ENCODE measurements at regions not wholly inside any gene's neighbourhood (a gene's known extent, or its start where the extent isn't known, plus 50 kb on each side); places are given as distances from the start of the nearest gene placed in this dataset.

DNA sequence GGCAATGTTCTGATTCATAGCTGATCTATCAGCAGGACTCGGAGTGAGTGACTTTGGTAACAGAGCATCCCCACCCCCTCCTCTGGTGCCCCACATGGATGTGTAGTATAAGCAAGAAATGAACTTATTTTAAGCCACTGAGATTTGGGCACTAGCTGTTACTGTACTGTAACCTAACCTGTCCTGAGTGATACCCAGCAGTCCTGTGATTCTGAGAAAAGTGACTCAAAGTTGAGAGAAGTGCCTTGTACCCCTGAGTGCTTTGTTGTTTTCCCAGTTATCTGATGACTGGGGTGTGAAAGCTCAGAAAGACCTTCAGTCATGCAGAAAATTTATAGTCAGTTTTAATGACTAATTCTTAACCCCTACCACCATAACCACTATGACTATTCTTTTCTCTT is 439.9 kb upstream of the RBMS3 start:
- Histone ChIP-seq H3K27me3 (ENCODE audit: control insufficient read depth, insufficient read depth, low read length) (peaks cover 2% of the 10 kb centered on the region), H3K4me1 (ENCODE audit: control insufficient read depth, extremely low read depth, insufficient read depth, low read length) (no peaks in the 10 kb centered on the region), H2AFZ (ENCODE audit: low read length) (no peak overlapping the region), H3K27ac (ENCODE audit: insufficient read depth, low read length) (no peak overlapping the region), H4K20me1 (ENCODE audit: control insufficient read depth, extremely low read depth, insufficient read depth, low read length) (no peaks in the 10 kb centered on the region), H3K9ac (ENCODE audit: insufficient read depth, low read length) (no peak overlapping the region), H3K36me3 (ENCODE audit: control insufficient read depth, insufficient read depth, low read length) (no peaks in the 10 kb centered on the region), H3K79me2 (ENCODE audit: control insufficient read depth, insufficient read depth, low read length) (no peaks in the 10 kb centered on the region), H3K4me3 (replicated peaks in 1 of 4; ENCODE audit: control extremely low read depth in 1 of 4, insufficient read depth in 1 of 4, low read depth in 3 of 4, low read length in 4 of 4) (no peak overlapping the region), H3K4me2 (ENCODE audit: extremely low read depth, insufficient read depth, low read length) (no peak overlapping the region), H3K9me3 (ENCODE audit: control insufficient read depth, insufficient read depth, low read depth, low read length) (no peaks in the 10 kb centered on the region)
- peak in 1 of 2 donors; percentile 50 for DNase-seq (ENCODE audit: low read depth in 2 of 2)
- TF ChIP-seq EZH2 (IDR thresholded peaks at IDR 0.05; ENCODE audit: low read length, missing control alignments), result no peak
- TF ChIP-seq, protein P1, sequence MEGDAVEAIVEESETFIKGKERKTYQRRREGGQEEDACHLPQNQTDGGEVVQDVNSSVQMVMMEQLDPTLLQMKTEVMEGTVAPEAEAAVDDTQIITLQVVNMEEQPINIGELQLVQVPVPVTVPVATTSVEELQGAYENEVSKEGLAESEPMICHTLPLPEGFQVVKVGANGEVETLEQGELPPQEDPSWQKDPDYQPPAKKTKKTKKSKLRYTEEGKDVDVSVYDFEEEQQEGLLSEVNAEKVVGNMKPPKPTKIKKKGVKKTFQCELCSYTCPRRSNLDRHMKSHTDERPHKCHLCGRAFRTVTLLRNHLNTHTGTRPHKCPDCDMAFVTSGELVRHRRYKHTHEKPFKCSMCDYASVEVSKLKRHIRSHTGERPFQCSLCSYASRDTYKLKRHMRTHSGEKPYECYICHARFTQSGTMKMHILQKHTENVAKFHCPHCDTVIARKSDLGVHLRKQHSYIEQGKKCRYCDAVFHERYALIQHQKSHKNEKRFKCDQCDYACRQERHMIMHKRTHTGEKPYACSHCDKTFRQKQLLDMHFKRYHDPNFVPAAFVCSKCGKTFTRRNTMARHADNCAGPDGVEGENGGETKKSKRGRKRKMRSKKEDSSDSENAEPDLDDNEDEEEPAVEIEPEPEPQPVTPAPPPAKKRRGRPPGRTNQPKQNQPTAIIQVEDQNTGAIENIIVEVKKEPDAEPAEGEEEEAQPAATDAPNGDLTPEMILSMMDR (conservative IDR thresholded peaks at IDR 0.05 in 1 of 2, IDR thresholded peaks at IDR 0.05 in 1 of 2; ENCODE audit: low read depth in 1 of 2, low read length in 2 of 2), result no peak

DNA sequence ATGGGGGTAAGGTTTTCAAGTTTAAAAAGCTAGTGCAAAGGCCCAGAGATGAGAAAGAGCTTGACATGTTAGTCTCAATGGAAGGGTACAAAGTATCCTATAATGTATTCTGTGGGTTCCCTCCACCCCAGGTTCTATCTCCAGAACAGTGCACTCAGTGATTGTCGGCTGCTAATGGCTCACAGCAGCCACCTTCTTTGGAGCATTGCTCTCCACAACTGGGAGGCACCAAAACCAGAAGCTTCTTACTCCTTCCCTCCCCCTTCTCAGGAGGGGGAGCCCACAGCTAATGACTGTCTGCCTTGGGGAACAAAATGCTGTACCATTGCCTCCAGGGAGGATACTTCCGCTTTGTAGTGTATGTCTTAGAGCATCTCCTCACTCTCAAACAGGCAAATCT is 439.4 kb upstream of the RBMS3 start:
- Histone ChIP-seq H3K27me3 (ENCODE audit: control insufficient read depth, insufficient read depth, low read length) (no peaks in the 10 kb centered on the region), H3K4me3 (replicated peaks in 1 of 4; ENCODE audit: control extremely low read depth in 1 of 4, insufficient read depth in 1 of 4, low read depth in 3 of 4, low read length in 4 of 4) (no peak overlapping the region), H3K27ac (ENCODE audit: insufficient read depth, low read length) (no peak overlapping the region), H3K4me2 (ENCODE audit: extremely low read depth, insufficient read depth, low read length) (no peak overlapping the region), H4K20me1 (ENCODE audit: control insufficient read depth, extremely low read depth, insufficient read depth, low read length) (no peaks in the 10 kb centered on the region), H3K4me1 (ENCODE audit: control insufficient read depth, extremely low read depth, insufficient read depth, low read length) (no peaks in the 10 kb centered on the region), H2AFZ (ENCODE audit: low read length) (no peak overlapping the region), H3K9ac (ENCODE audit: insufficient read depth, low read length) (no peak overlapping the region), H3K9me3 (ENCODE audit: control insufficient read depth, insufficient read depth, low read depth, low read length) (no peaks in the 10 kb centered on the region), H3K79me2 (ENCODE audit: control insufficient read depth, insufficient read depth, low read length) (no peaks in the 10 kb centered on the region), H3K36me3 (ENCODE audit: control insufficient read depth, insufficient read depth, low read length) (no peaks in the 10 kb centered on the region)
- TF ChIP-seq EZH2 (IDR thresholded peaks at IDR 0.05; ENCODE audit: low read length, missing control alignments), result no peak
- TF ChIP-seq, protein P1 (conservative IDR thresholded peaks at IDR 0.05 in 1 of 2, IDR thresholded peaks at IDR 0.05 in 1 of 2; ENCODE audit: low read depth in 1 of 2, low read length in 2 of 2), result no peak
- no peak for DNase-seq (ENCODE audit: low read depth in 2 of 2)

DNA sequence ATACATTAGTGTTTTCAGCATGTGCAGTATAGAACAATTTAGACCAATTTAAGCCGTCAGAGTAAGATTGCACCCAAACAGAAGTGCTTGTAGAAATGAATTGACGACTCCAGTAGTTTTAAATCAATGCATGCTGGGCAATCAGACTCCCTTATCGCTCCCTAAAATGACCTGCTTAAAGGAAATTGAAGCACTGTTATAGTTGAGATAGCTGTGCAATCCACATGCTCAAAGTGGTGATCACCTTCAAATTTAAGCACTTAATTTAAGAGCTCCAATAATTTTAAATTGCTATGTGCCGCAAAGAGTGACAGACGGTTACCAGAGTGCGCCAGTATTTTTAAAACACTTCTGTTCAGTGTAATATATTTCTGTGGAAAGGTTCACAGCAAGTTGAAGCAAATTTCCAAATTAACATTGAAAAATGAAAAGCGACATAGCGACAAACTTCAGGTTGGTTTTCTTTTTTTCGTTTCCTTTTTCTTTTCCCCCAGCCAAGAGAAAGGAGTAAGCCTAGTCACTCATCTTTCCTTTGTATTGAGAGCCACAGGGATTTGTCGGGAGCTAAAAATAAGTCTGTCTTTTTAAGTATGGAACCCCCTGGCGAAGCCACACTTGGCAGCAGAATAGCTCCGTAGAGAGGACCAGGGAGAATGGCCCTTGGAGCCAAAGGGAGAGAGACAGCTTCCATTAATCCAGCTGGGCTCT is 436.4 kb upstream of the RBMS3 start:
- Histone ChIP-seq H3K36me3 (ENCODE audit: control insufficient read depth, insufficient read depth, low read length) (no peaks in the 10 kb centered on the region), H3K27me3 (ENCODE audit: control insufficient read depth, insufficient read depth, low read length) (no peaks in the 10 kb centered on the region), H3K27ac (ENCODE audit: insufficient read depth, low read length) (no peak overlapping the region), H3K4me2 (ENCODE audit: extremely low read depth, insufficient read depth, low read length) (no peak overlapping the region), H3K9me3 (ENCODE audit: control insufficient read depth, insufficient read depth, low read depth, low read length) (no peaks in the 10 kb centered on the region), H3K79me2 (ENCODE audit: control insufficient read depth, insufficient read depth, low read length) (no peaks in the 10 kb centered on the region), H3K9ac (ENCODE audit: insufficient read depth, low read length) (no peak overlapping the region), H2AFZ (ENCODE audit: low read length) (no peak overlapping the region), H3K4me1 (ENCODE audit: control insufficient read depth, extremely low read depth, insufficient read depth, low read length) (no peaks in the 10 kb centered on the region), H4K20me1 (ENCODE audit: control insufficient read depth, extremely low read depth, insufficient read depth, low read length) (no peaks in the 10 kb centered on the region), H3K4me3 (replicated peaks in 1 of 4; ENCODE audit: control extremely low read depth in 1 of 4, insufficient read depth in 1 of 4, low read depth in 3 of 4, low read length in 4 of 4) (no peak overlapping the region)
- DNase-seq (ENCODE audit: low read depth in 2 of 2), result no peak
- TF ChIP-seq, protein P1 (conservative IDR thresholded peaks at IDR 0.05 in 1 of 2, IDR thresholded peaks at IDR 0.05 in 1 of 2; ENCODE audit: low read depth in 1 of 2, low read length in 2 of 2), result no peak
- no peak for TF ChIP-seq EZH2 (IDR thresholded peaks at IDR 0.05; ENCODE audit: low read length, missing control alignments)

Measured in fibroblast of lung (primary cell).